Type B pancreatic cell (in vitro differentiated cells): ENCODE measurements at regions not wholly inside any gene's neighbourhood (a gene's known extent, or its start where the extent isn't known, plus 50 kb on each side); places are given as distances from the start of the nearest gene placed in this dataset.

Source experiments
- DNase-seq: peaks from one replicate; pipeline ENCODE4 v3.0.0; 2021; ENCODE audit warnings: mixed read lengths; ENCODE audit not compliant: unreplicated experiment; ENCODE audit errors: extremely low spot score
- H3K27ac Mint-ChIP-seq: 2 replicates; pipeline ENCODE4 v1.8.0; 2021; ENCODE audit warnings: mild to moderate bottlenecking, mixed read lengths
- H3K27me3 Mint-ChIP-seq: 2 replicates; pipeline ENCODE4 v1.8.0; 2021; ENCODE audit warnings: mixed read lengths
- H3K36me3 Mint-ChIP-seq: 2 replicates; pipeline ENCODE4 v1.8.0; 2021; ENCODE audit warnings: mixed read lengths
- H3K4me1 Mint-ChIP-seq: one replicate; pipeline ENCODE4 v1.8.0; 2021; ENCODE audit warnings: mixed read lengths; ENCODE audit not compliant: unreplicated experiment
- H3K4me3 Mint-ChIP-seq: 2 replicates; pipeline ENCODE4 v1.8.0; 2021; ENCODE audit warnings: mild to moderate bottlenecking, mixed read lengths
- H3K9me3 Mint-ChIP-seq: 2 replicates; pipeline ENCODE4 v1.8.0; 2021; ENCODE audit warnings: mixed read lengths
- TF ChIP-seq, protein P1 (sequence below): fragments of 200-600 bp; sonication (generic); conservative IDR thresholded peaks from 2 replicates; pipeline ENCODE4 v1.5.0; 2021; ENCODE audit warnings: antibody characterized with exemption, mild to moderate bottlenecking

DNA sequence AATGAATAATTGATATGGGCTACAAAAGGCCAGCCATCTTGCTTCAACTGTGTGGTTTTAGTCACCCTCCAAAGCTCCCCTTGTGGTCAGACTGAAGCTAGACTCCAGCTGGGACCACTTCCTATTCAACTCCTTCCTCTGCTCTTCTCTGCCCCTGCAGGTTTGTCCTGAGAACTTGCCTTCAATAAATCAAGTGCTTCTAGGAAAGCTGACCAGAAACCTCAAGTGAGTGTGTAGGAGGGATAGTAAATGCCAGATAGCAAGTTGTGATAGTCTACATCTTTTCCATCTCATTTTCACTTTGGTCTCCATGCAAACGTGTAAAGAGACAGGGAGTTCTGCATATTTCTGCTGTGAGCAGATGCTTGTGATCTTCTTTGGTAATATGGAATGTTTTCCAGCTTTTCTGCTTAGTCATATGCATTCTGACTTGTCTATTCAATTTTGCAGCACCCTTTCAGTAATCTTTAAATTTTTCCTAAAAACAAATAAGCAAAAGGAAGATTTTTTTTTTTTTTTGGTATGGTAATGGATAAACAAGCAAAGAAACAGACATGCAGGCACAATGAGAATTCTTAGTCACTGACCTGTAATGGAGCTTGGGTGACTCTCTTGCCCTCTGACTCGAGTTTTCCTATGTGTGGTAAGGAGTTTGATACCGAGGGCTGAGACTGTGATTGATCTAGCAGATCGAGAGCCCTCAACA, 201.3 kb upstream of the BTBD3 start:
- Mint-ChIP-seq H3K9me3 (peaks cover 5% of the 10 kb centered on the region), H3K36me3 (no peaks in the 10 kb centered on the region), H3K27me3 (no peaks in the 10 kb centered on the region), H3K4me1 (peaks cover 16% of the 10 kb centered on the region), H3K4me3 (no peak overlapping the region), H3K27ac (no peak overlapping the region)
- TF ChIP-seq, protein P1, sequence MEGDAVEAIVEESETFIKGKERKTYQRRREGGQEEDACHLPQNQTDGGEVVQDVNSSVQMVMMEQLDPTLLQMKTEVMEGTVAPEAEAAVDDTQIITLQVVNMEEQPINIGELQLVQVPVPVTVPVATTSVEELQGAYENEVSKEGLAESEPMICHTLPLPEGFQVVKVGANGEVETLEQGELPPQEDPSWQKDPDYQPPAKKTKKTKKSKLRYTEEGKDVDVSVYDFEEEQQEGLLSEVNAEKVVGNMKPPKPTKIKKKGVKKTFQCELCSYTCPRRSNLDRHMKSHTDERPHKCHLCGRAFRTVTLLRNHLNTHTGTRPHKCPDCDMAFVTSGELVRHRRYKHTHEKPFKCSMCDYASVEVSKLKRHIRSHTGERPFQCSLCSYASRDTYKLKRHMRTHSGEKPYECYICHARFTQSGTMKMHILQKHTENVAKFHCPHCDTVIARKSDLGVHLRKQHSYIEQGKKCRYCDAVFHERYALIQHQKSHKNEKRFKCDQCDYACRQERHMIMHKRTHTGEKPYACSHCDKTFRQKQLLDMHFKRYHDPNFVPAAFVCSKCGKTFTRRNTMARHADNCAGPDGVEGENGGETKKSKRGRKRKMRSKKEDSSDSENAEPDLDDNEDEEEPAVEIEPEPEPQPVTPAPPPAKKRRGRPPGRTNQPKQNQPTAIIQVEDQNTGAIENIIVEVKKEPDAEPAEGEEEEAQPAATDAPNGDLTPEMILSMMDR, result peak; percentile 69
- no peak for DNase-seq

DNA sequence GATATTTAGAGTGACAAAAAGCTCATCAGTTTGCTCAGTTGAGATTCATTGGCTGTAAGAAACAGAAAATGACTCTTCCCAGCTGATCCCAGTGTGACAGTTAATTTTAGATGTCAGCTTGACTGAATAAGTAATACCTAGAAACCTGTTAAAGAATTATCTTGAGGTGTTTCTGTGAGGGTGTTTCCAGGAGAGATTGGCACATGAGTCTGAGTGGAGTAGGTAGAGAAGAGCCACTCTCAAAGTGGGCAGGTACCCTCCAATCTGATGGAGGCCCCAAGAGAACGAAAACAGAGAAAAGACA, 200.8 kb upstream of the BTBD3 start:
- Mint-ChIP-seq H3K27me3 (no peaks in the 10 kb centered on the region), H3K27ac (no peak overlapping the region), H3K4me1 (peaks cover 16% of the 10 kb centered on the region), H3K4me3 (no peak overlapping the region), H3K9me3 (peaks cover 5% of the 10 kb centered on the region), H3K36me3 (no peaks in the 10 kb centered on the region)
- DNase-seq, result no peak
- TF ChIP-seq, protein P1, result no peak

DNA sequence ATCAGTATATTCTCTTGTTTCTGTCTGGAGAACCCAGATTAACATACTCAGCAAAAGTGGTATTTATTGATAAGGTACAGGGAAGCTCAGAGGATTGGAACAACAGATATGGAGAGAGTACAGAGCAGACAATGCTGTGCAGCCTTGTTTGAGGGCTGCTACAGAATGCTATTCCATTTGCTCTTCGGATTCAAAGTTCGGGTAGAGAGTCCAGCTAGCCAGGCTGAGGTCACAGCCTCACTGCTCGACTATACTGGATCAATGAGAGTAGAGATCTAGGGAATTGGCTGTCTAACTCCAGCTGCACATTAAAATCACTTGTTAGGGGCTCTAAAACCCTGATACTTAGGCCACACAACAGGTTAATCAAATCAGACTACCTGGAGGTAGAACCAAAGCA, 200.1 kb upstream of the BTBD3 start:
- Mint-ChIP-seq H3K27ac (no peak overlapping the region), H3K36me3 (no peaks in the 10 kb centered on the region), H3K9me3 (peaks cover 5% of the 10 kb centered on the region), H3K27me3 (no peaks in the 10 kb centered on the region), H3K4me1 (peaks cover 16% of the 10 kb centered on the region), H3K4me3 (no peak overlapping the region)
- TF ChIP-seq, protein P1, result no peak
- no peak for DNase-seq

DNA sequence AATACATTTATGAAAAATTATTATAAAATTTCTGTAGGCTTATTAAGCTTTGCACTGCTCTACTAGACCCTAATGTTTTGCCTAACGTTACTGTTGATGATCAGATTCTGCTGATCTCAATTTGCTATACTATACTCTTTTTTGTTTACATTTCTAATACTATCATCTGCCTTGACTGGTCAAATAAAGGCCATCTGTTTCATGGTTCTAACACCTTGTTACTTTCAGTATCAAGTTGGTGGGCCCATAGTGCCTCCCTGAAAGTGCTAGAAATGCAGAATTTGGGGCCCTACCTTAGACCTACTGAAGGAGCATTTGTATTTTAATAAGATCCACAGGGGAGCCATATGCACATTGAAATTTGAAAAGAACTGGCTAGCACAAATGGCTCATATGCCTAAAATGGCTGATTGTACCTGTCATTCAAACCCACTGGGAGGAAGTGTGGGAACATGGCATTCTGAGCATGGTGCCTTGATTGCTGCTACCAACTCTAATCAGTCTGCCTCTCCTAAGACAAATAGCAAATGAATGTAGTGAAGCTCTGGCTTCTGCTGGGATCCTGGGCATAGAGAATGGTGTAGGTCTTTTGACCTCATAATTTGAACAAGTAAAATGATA, 199.1 kb upstream of the BTBD3 start:
- peaks cover 5% of the 10 kb centered on the region for H3K9me3 Mint-ChIP-seq
- no peaks in the 10 kb centered on the region for H3K36me3 Mint-ChIP-seq
- H3K4me3 Mint-ChIP-seq, result no peak overlapping the region
- TF ChIP-seq, protein P1, result no peak
- DNase-seq, result no peak
- peaks cover 16% of the 10 kb centered on the region for H3K4me1 Mint-ChIP-seq
- no peak overlapping the region for H3K27ac Mint-ChIP-seq
- no peaks in the 10 kb centered on the region for H3K27me3 Mint-ChIP-seq

DNA sequence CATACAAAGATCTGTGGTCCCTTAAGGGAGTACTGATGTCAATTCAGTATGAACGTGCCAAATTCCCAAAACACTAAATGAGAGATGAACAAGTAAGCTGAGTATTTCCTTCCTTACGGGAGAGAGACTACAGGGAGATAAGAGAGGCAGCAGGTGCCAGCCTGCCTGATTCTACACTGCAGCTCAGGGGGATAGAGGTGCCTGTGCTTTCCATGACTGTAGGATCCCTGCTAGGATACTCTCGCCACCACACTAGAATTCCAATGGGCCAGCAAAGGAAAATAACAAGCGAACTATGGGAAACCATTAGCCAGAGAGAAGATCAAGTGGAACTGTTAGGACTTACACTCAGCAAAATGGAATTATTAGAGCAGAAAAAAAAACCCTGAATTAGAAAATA, 198.5 kb upstream of the BTBD3 start:
- Mint-ChIP-seq H3K27me3 (no peaks in the 10 kb centered on the region), H3K27ac (no peak overlapping the region), H3K4me1 (peaks cover 16% of the 10 kb centered on the region), H3K9me3 (peaks cover 5% of the 10 kb centered on the region), H3K4me3 (no peak overlapping the region), H3K36me3 (no peaks in the 10 kb centered on the region)
- DNase-seq, result no peak
- TF ChIP-seq, protein P1, result no peak
